ENCODE measurements at regions not wholly inside any gene's neighbourhood (a gene's known extent, or its start where the extent isn't known, plus 50 kb on each side); places are given as distances from the start of the nearest gene placed in this dataset.

DNA sequence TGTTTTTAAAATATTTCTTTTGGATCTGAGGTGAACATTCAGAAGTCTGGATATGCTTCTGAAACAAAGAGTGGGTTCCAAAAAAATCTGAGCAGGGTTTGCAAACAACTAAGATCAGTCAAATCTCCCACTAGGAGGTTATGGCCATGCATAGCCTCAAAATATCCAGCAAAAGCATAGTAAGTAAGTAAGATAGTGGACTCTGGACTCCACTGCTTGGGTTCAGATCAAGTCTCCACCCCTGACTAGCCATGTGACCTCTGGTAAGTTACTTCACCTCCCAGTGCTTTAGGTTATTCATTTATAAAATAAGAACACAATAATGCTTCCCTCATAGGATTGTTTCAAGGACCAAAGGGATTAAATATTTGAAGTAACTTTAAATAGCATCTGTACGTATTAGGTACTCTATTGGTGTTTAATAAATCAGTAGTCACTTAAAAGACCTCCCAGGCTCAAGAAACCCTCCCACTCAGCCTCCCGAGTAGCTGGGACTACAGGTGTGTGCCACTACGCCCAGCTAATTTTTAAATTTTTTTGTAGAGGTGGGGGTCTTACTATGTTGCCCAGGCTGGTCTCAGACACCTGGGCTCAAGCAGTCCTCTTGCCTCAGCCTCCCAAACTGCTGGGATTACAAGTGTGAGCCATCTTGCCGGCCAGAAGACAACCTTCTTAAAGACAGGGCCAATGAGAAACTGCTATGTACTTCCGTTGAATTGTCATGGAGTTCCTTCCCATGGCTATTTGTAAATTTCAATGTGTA lies 95.7 kb upstream of the SOX5 start:
- DNase-seq (ENCODE audit: low spot score), result no peak
- TF ChIP-seq, protein P1, sequence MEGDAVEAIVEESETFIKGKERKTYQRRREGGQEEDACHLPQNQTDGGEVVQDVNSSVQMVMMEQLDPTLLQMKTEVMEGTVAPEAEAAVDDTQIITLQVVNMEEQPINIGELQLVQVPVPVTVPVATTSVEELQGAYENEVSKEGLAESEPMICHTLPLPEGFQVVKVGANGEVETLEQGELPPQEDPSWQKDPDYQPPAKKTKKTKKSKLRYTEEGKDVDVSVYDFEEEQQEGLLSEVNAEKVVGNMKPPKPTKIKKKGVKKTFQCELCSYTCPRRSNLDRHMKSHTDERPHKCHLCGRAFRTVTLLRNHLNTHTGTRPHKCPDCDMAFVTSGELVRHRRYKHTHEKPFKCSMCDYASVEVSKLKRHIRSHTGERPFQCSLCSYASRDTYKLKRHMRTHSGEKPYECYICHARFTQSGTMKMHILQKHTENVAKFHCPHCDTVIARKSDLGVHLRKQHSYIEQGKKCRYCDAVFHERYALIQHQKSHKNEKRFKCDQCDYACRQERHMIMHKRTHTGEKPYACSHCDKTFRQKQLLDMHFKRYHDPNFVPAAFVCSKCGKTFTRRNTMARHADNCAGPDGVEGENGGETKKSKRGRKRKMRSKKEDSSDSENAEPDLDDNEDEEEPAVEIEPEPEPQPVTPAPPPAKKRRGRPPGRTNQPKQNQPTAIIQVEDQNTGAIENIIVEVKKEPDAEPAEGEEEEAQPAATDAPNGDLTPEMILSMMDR (IDR thresholded peaks at IDR 0.05; ENCODE audit: extremely low read depth, insufficient read depth, missing control alignments), result no peak
- in situ Hi-C loops (cut with MboI; ENCODE audit: low pct_unique_long_range_greater_than_20kb, low sequenced_read_pairs, unreplicated experiment), result no loop called here

DNA sequence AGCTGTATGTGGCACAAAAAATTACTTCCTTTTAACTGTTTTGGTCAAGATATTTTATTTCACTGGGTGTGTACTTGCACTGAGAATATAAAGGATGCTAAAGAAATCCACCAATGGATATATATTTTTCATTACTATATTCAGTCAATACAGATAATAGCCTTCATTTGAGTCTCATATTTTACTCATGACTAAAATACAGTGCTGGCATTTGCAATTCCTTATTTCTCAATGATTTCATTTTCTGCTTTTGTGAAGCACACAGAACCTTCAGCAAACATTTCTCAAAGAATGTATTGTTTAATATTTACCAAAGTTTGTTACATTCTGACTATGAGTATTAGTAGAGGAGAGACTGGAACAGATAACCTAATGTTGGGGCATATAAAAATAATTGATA lies 93.2 kb upstream of the SOX5 start:
- in situ Hi-C loops (cut with MboI; ENCODE audit: low pct_unique_long_range_greater_than_20kb, low sequenced_read_pairs, unreplicated experiment), result no loop called here
- TF ChIP-seq, protein P1 (IDR thresholded peaks at IDR 0.05; ENCODE audit: extremely low read depth, insufficient read depth, missing control alignments), result no peak
- no peak for DNase-seq (ENCODE audit: low spot score)

DNA sequence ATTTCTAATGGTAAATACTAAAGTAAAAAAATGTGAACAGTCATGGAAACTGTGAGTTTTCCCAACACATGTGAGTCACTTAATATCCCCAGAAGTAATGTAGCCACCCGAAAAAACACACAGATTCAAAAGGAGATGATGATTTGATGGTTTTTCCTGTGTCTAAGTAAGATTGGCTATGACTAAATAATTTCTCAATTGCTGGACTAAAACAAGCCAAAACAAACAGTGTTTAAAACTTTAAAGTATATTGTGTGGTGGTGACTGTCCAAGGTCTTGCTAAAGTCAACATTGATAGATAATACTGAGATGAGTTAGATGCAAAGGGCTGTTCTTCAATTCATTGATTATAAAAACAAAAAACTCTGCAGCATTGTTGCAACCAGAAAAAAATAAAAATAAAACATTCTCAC lies 89.6 kb upstream of the SOX5 start:
- no peak for DNase-seq (ENCODE audit: low spot score)
- TF ChIP-seq, protein P1 (IDR thresholded peaks at IDR 0.05; ENCODE audit: extremely low read depth, insufficient read depth, missing control alignments), result no peak
- in situ Hi-C loops (cut with MboI; ENCODE audit: low pct_unique_long_range_greater_than_20kb, low sequenced_read_pairs, unreplicated experiment), result no loop called here

DNA sequence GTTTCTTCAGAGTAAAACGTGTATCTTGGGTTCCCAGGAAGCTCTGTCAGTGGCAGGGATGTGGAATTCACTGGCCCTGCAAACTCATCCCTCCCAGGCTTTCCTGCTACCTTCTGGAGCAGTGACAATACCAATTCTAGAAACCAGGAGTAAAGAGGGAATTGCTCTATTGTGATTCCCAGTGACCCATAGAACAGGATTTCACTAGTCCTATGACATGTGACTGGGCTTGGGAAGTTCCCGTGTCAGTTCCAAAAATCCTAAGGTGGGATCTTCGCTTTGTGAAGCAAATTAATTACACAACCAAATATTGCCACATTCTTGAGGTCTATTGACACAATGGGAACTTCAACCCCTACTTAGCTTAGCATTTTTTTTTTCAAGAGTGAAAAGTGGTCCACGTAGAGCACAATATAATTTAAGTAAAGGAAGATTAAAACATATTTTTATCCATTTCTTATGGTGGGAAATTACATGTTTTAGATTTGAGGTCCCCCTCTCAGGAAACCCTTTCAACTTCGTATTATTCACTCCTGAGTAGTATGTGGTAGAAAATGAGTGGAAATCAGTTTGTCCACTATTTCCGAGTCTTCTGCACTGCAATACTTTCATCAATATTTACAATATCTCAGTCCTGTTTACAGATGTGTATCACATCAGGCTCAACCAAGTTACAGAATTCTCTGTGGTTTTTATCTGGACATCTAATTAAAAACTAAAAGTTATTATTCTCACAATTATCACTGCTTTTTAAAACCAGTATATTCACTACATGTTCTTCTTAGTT lies 88.9 kb upstream of the SOX5 start:
- DNase-seq (ENCODE audit: low spot score), result no peak
- TF ChIP-seq, protein P1 (IDR thresholded peaks at IDR 0.05; ENCODE audit: extremely low read depth, insufficient read depth, missing control alignments), result no peak
- in situ Hi-C loops (cut with MboI; ENCODE audit: low pct_unique_long_range_greater_than_20kb, low sequenced_read_pairs, unreplicated experiment), result no loop called here

DNA sequence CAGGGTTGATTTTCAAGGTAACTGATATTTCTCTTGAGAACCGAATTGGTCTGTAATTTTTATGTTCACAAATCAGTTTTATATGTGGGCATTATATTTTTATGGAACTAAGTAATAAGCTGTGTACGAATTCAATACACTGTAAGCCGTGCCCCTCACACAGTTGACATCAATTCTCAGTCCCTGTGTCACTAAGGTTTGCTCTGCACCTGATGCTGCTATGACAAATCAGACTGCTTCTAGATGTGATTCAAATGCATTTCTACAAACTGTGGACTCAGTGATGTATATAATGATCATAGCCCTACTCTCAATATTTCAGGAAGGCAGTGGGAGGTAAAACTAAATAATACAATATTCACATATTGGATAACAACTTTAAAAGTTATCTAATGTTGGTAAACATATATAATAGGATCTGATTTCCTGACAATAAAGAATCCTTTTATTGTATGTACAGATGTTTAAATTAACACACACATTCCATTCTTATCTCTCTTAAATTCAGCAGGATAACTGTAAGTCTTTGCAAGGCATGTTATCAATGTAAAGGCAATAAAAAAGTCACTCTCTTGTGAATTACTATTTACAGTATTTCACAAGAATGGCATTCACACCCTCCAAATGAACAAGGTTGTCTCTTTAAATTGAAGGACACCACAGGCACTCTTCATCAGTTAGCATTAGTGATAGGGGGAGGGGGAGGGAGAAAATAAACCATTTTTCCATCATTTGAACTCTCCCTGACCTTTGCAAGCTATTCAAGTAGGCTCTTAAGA lies 87.2 kb upstream of the SOX5 start:
- no peak for DNase-seq (ENCODE audit: low spot score)
- in situ Hi-C loops (cut with MboI; ENCODE audit: low pct_unique_long_range_greater_than_20kb, low sequenced_read_pairs, unreplicated experiment), result no loop called here
- TF ChIP-seq, protein P1 (IDR thresholded peaks at IDR 0.05; ENCODE audit: extremely low read depth, insufficient read depth, missing control alignments), result no peak

DNA sequence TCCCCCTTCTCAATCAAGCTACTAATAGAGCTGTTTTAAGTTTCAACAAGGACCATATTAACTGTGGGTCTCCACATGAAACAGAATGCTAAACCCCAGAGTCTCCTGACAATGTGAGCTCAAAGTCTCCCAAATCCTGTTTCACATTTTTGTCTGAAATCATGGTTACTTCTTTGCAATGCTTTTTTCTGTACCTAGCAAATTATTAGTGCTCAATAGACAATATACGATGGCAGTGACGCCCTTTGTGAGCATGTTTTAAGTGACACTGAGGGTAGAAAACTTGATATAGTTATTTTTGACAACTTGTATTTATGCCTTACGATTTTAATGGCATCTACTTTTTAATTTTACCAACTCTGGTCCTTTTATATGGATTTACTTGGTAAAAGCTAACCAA lies 85.4 kb upstream of the SOX5 start:
- TF ChIP-seq, protein P1 (IDR thresholded peaks at IDR 0.05; ENCODE audit: extremely low read depth, insufficient read depth, missing control alignments), result no peak
- in situ Hi-C loops (cut with MboI; ENCODE audit: low pct_unique_long_range_greater_than_20kb, low sequenced_read_pairs, unreplicated experiment), result no loop called here
- no peak for DNase-seq (ENCODE audit: low spot score)

Measured in GM13977 (cell line).